ENCODE measurements at regions not wholly inside any gene's neighbourhood (a gene's known extent, or its start where the extent isn't known, plus 50 kb on each side); places are given as distances from the start of the nearest gene placed in this dataset.

GRCh38 chr12:4011597-4011996 lies 138.4 kb upstream of the PARP11 start (continued):
- no peak for TF ChIP-seq ZBTB2 (CRISPR knock-in tag; IDR thresholded peaks at IDR 0.05; ENCODE audit: low read depth)
- no peak for TF ChIP-seq FOXC1 (CRISPR knock-in tag; IDR thresholded peaks at IDR 0.05; ENCODE audit: borderline replicate concordance)
- no peak for TF ChIP-seq ZNF232 (CRISPR knock-in tag; IDR thresholded peaks at IDR 0.05; ENCODE audit: borderline replicate concordance)
- no peak for TF ChIP-seq TEAD2 (CRISPR knock-in tag; IDR thresholded peaks at IDR 0.05)
- peak; percentile 97 for TF ChIP-seq RXRA (CRISPR knock-in tag; IDR thresholded peaks at IDR 0.05)
- TF ChIP-seq ZBTB38 (CRISPR knock-in tag; IDR thresholded peaks at IDR 0.05) = peak; percentile 84; the same call in 1 of the 2 replicates
- TF ChIP-seq MLX (CRISPR knock-in tag; IDR thresholded peaks at IDR 0.05) = peak; percentile 62; the same call in 1 of the 2 replicates
- TF ChIP-seq TFDP2 (CRISPR knock-in tag; IDR thresholded peaks at IDR 0.05) = no peak
- peak; percentile 58; the same call in 1 of the 2 replicates for TF ChIP-seq BORCS8-MEF2B (CRISPR knock-in tag; IDR thresholded peaks at IDR 0.05)
- TF ChIP-seq ZSCAN9 (CRISPR knock-in tag; IDR thresholded peaks at IDR 0.05; ENCODE audit: borderline replicate concordance) = peak; percentile 59
- no peak for TF ChIP-seq SIN3A (IDR thresholded peaks at IDR 0.05; ENCODE audit: borderline replicate concordance, low read depth, low read length)
- no peak; the same call in 1 of the 2 replicates for TF ChIP-seq ZNF788 (CRISPR knock-in tag; IDR thresholded peaks at IDR 0.05; ENCODE audit: borderline replicate concordance)
- TF ChIP-seq ATF1 (CRISPR knock-in tag; IDR thresholded peaks at IDR 0.05) = no peak
- TF ChIP-seq ZNF569 (CRISPR knock-in tag; IDR thresholded peaks at IDR 0.05; ENCODE audit: borderline replicate concordance) = no peak
- TF ChIP-seq ZIK1 (CRISPR knock-in tag; IDR thresholded peaks at IDR 0.05; ENCODE audit: borderline replicate concordance, low read depth) = no peak
- TF ChIP-seq ZNF292 (CRISPR knock-in tag; IDR thresholded peaks at IDR 0.05; ENCODE audit: borderline replicate concordance, low read depth) = no peak; the same call in 1 of the 2 replicates
- TF ChIP-seq ZNF101 (CRISPR knock-in tag; IDR thresholded peaks at IDR 0.05; ENCODE audit: borderline replicate concordance, low read depth) = no peak
- TF ChIP-seq POLR2AphosphoS5 (IDR thresholded peaks at IDR 0.05; ENCODE audit: low read depth, low read length) = peak; percentile 61
- TF ChIP-seq PHF5A (CRISPR knock-in tag; IDR thresholded peaks at IDR 0.05; ENCODE audit: low read depth, unreplicated experiment) = peak; percentile 60
- no peak for TF ChIP-seq ZFP36L2 (CRISPR knock-in tag; IDR thresholded peaks at IDR 0.05)
- no peak for TF ChIP-seq HNRNPL (IDR thresholded peaks at IDR 0.05; ENCODE audit: low read depth, low read length)
- no peak for TF ChIP-seq ZFAT (CRISPR knock-in tag; conservative IDR thresholded peaks at IDR 0.05)
- peak; percentile 88 for TF ChIP-seq SKI (IDR thresholded peaks at IDR 0.05; ENCODE audit: partially characterized antibody)
- TF ChIP-seq EZH2 (conservative IDR thresholded peaks at IDR 0.05; ENCODE audit: low read depth, low read length) = no peak
- TF ChIP-seq ZNF644 (CRISPR knock-in tag; IDR thresholded peaks at IDR 0.05; ENCODE audit: low read depth) = peak; percentile 35; the same call in 1 of the 2 replicates
- TF ChIP-seq SRY (CRISPR knock-in tag; IDR thresholded peaks at IDR 0.05) = no peak
- TF ChIP-seq ZNF704 (CRISPR knock-in tag; IDR thresholded peaks at IDR 0.05; ENCODE audit: borderline replicate concordance) = no peak
- no peak for TF ChIP-seq RAD51 (IDR thresholded peaks at IDR 0.05; ENCODE audit: borderline replicate concordance)
